ENCODE measurements at regions not wholly inside any gene's neighbourhood (a gene's known extent, or its start where the extent isn't known, plus 50 kb on each side); places are given as distances from the start of the nearest gene placed in this dataset.

GRCh38 chr4:65018313-65018712 is 609.1 kb upstream of the TECRL start:
- Histone ChIP-seq H3K27ac (ENCODE audit: low read depth, low read length) (no peak overlapping the region), H2AFZ (ENCODE audit: low read depth, low read length, poor library complexity, severe bottlenecking) (no peak overlapping the region), H3K4me3 (replicated peaks in 1 of 2; ENCODE audit: low read depth in 1 of 2, low read length in 2 of 2) (no peak overlapping the region), H3K36me3 (ENCODE audit: control insufficient read depth in 1 of 2, insufficient read depth in 2 of 2, low read length in 2 of 2) (no peaks in the 10 kb centered on the region), H3K79me2 (ENCODE audit: insufficient read depth, low read length) (no peaks in the 10 kb centered on the region), H3K9me2 (ENCODE audit: insufficient read depth) (no peaks in the 10 kb centered on the region), H3K4me2 (ENCODE audit: low read length) (no peak overlapping the region), H3K9me3 (ENCODE audit: control insufficient read depth in 1 of 2, insufficient read depth in 1 of 2, low read depth in 1 of 2, low read length in 2 of 2) (peaks cover 3 to 4% of the 10 kb centered on the region in 2 experiments; a peak in 2 of 4 replicates), H4K20me1 (ENCODE audit: insufficient read depth) (no peaks in the 10 kb centered on the region), H3K27me3 (ENCODE audit: insufficient read depth, low read length) (no peaks in the 10 kb centered on the region), H3K9ac (ENCODE audit: low read length) (no peak overlapping the region), H3K4me1 (ENCODE audit: control insufficient read depth in 1 of 2, insufficient read depth in 2 of 2, low read length in 2 of 2) (no peaks in the 10 kb centered on the region)
- POLR2A ChIA-PET = no interaction called here
- no peak for TF ChIP-seq FOSL1 (IDR thresholded peaks at IDR 0.05; ENCODE audit: low read depth)
- no peak for TF ChIP-seq POLR2AphosphoS5 (IDR thresholded peaks at IDR 0.05; ENCODE audit: low read depth, low read length)
- TF ChIP-seq SRF (IDR thresholded peaks at IDR 0.05; ENCODE audit: low read depth) = no peak
- TF ChIP-seq CEBPB (IDR thresholded peaks at IDR 0.05; ENCODE audit: low read depth) = no peak
- no peak for TF ChIP-seq ZFX (IDR thresholded peaks at IDR 0.05)
- TF ChIP-seq, protein P1, sequence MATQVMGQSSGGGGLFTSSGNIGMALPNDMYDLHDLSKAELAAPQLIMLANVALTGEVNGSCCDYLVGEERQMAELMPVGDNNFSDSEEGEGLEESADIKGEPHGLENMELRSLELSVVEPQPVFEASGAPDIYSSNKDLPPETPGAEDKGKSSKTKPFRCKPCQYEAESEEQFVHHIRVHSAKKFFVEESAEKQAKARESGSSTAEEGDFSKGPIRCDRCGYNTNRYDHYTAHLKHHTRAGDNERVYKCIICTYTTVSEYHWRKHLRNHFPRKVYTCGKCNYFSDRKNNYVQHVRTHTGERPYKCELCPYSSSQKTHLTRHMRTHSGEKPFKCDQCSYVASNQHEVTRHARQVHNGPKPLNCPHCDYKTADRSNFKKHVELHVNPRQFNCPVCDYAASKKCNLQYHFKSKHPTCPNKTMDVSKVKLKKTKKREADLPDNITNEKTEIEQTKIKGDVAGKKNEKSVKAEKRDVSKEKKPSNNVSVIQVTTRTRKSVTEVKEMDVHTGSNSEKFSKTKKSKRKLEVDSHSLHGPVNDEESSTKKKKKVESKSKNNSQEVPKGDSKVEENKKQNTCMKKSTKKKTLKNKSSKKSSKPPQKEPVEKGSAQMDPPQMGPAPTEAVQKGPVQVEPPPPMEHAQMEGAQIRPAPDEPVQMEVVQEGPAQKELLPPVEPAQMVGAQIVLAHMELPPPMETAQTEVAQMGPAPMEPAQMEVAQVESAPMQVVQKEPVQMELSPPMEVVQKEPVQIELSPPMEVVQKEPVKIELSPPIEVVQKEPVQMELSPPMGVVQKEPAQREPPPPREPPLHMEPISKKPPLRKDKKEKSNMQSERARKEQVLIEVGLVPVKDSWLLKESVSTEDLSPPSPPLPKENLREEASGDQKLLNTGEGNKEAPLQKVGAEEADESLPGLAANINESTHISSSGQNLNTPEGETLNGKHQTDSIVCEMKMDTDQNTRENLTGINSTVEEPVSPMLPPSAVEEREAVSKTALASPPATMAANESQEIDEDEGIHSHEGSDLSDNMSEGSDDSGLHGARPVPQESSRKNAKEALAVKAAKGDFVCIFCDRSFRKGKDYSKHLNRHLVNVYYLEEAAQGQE (IDR thresholded peaks at IDR 0.05; ENCODE audit: low read depth) = no peak
- TF ChIP-seq EGR1 (IDR thresholded peaks at IDR 0.05; ENCODE audit: low read depth) = no peak
- no peak for ATAC-seq
- intact Hi-C loops (cut with micrococcal nuclease) = no loop called here
- CTCF ChIA-PET = no interaction called here
- BruUV-seq (replicated peaks) = no TSS peak
- RAD21 ChIA-PET (ENCODE audit: low non-redundant PET in 1 of 2, low total read pairs in 2 of 2, uncharacterized antibody in 2 of 2, unreplicated experiment in 2 of 2) = no interaction called here
- no peak for DNase-seq (ENCODE audit: low read depth, low spot score)

- Histone ChIP-seq H3K9ac (ENCODE audit: low read length) (no peak overlapping the region), H3K4me3 (replicated peaks in 1 of 2; ENCODE audit: low read depth in 1 of 2, low read length in 2 of 2) (no peak overlapping the region), H3K79me2 (ENCODE audit: insufficient read depth, low read length) (no peaks in the 10 kb centered on the region), H3K9me2 (ENCODE audit: insufficient read depth) (no peaks in the 10 kb centered on the region), H3K36me3 (ENCODE audit: control insufficient read depth in 1 of 2, insufficient read depth in 2 of 2, low read length in 2 of 2) (no peaks in the 10 kb centered on the region), H3K27me3 (ENCODE audit: insufficient read depth, low read length) (no peaks in the 10 kb centered on the region), H3K9me3 (ENCODE audit: control insufficient read depth in 1 of 2, insufficient read depth in 1 of 2, low read depth in 1 of 2, low read length in 2 of 2) (peaks cover 3 to 10% of the 10 kb centered on the region in 2 experiments; a peak in 2 of 4 replicates), H3K27ac (ENCODE audit: low read depth, low read length) (no peak overlapping the region), H4K20me1 (ENCODE audit: insufficient read depth) (no peaks in the 10 kb centered on the region), H3K4me1 (ENCODE audit: control insufficient read depth in 1 of 2, insufficient read depth in 2 of 2, low read length in 2 of 2) (no peaks in the 10 kb centered on the region), H3K4me2 (ENCODE audit: low read length) (no peak overlapping the region), H2AFZ (ENCODE audit: low read depth, low read length, poor library complexity, severe bottlenecking) (no peak overlapping the region)
- DNase-seq (ENCODE audit: low read depth, low spot score) (no peak), ATAC-seq (no peak)
- ChIA-PET CTCF (no interaction called here), RAD21 (ENCODE audit: low non-redundant PET in 1 of 2, low total read pairs in 2 of 2, uncharacterized antibody in 2 of 2, unreplicated experiment in 2 of 2) (no interaction called here), POLR2A (no interaction called here)
- intact Hi-C loops (cut with micrococcal nuclease) = no loop called here
- no TSS peak for BruUV-seq (replicated peaks)
- TF ChIP-seq ZBTB33 (IDR thresholded peaks at IDR 0.05; ENCODE audit: extremely low read depth, insufficient replicate concordance, low read length) = no peak
- TF ChIP-seq, protein P2, sequence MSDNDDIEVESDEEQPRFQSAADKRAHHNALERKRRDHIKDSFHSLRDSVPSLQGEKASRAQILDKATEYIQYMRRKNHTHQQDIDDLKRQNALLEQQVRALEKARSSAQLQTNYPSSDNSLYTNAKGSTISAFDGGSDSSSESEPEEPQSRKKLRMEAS (IDR thresholded peaks at IDR 0.05) = no peak
These were observed 604.8 kb upstream of the TECRL start for GRCh38 chr4:65014078-65014477.

Measured in HCT116 (cell line).